ENCODE measurements at regions not wholly inside any gene's neighbourhood (a gene's known extent, or its start where the extent isn't known, plus 50 kb on each side); places are given as distances from the start of the nearest gene placed in this dataset.

- Histone ChIP-seq H4K20me1 (replicated peaks; ENCODE audit: control insufficient read depth, insufficient read depth, low read length) (no peaks in the 10 kb centered on the region), H3K36me3 (ENCODE audit: control insufficient read depth, insufficient read depth, low read length) (no peaks in the 10 kb centered on the region), H3K9ac (ENCODE audit: insufficient read depth in 1 of 2, low read depth in 2 of 2, low read length in 2 of 2) (no peak overlapping the region), H3K9me1 (ENCODE audit: control insufficient read depth, insufficient read depth, low read length) (no peaks in the 10 kb centered on the region), H3K4me2 (ENCODE audit: insufficient read depth, low read length) (no peak overlapping the region), H3K27me3 (ENCODE audit: control insufficient read depth in 2 of 2, insufficient read depth in 2 of 2, low read length in 2 of 2) (no peaks in the 10 kb centered on the region), H3K27ac (ENCODE audit: extremely low read depth, low read depth, low read length) (no peak overlapping the region), H3K9me3 (replicated peaks; ENCODE audit: control insufficient read depth, insufficient read depth, low read depth, low read length) (no peaks in the 10 kb centered on the region), H3K79me2 (ENCODE audit: control insufficient read depth, insufficient read depth, low read length) (no peaks in the 10 kb centered on the region), H3K4me1 (replicated peaks in 1 of 2; ENCODE audit: control insufficient read depth in 2 of 2, insufficient read depth in 2 of 2, low read length in 2 of 2) (no peaks in the 10 kb centered on the region), H3K4me3 (no peak overlapping the region), H2AFZ (ENCODE audit: low read depth, low read length) (no peak overlapping the region)
- no peak for FAIRE-seq
- TF ChIP-seq SMARCB1 (IDR thresholded peaks at IDR 0.05; ENCODE audit: insufficient read length, low read depth) (no peak), SNAPC5 (CRISPR knock-in tag; IDR thresholded peaks at IDR 0.05) (no peak)
- DNase-seq (ENCODE audit: extremely low read depth in 1 of 4, low spot score in 3 of 4): no peak
- 2% methylated on average over 2 of the region's 2 CpGs for WGBS (ENCODE audit: insufficient coverage, low coverage, missing lambda C conversion rate)
- POLR2A ChIA-PET: no interaction called here
- CTCF ChIA-PET (ENCODE audit: low intra/inter-chr PET ratio): no interaction called here
- in situ Hi-C loops (cut with MboI) (no loop called here), intact Hi-C loops (cut with micrococcal nuclease) (no loop called here)
- no TSS peak for BruUV-seq (replicated peaks)
- no peak for ATAC-seq
Observed at GRCh38 chr3:18724456-18724855, 299.3 kb upstream of the SATB1 start.

GRCh38 chr3:18723206-18723810 lies 298.2 kb upstream of the SATB1 start:
- FAIRE-seq: no peak
- ChIA-PET CTCF (ENCODE audit: low intra/inter-chr PET ratio) (no interaction called here), POLR2A (no interaction called here)
- Histone ChIP-seq H3K9me1 (ENCODE audit: control insufficient read depth, insufficient read depth, low read length) (no peaks in the 10 kb centered on the region), H3K4me2 (ENCODE audit: insufficient read depth, low read length) (no peak overlapping the region), H4K20me1 (replicated peaks; ENCODE audit: control insufficient read depth, insufficient read depth, low read length) (no peaks in the 10 kb centered on the region), H2AFZ (ENCODE audit: low read depth, low read length) (no peak overlapping the region), H3K9me3 (replicated peaks; ENCODE audit: control insufficient read depth, insufficient read depth, low read depth, low read length) (no peaks in the 10 kb centered on the region), H3K4me3 (no peak overlapping the region), H3K79me2 (ENCODE audit: control insufficient read depth, insufficient read depth, low read length) (no peaks in the 10 kb centered on the region), H3K36me3 (ENCODE audit: control insufficient read depth, insufficient read depth, low read length) (no peaks in the 10 kb centered on the region), H3K27ac (ENCODE audit: extremely low read depth, low read depth, low read length) (no peak overlapping the region), H3K9ac (ENCODE audit: insufficient read depth in 1 of 2, low read depth in 2 of 2, low read length in 2 of 2) (no peak overlapping the region), H3K4me1 (replicated peaks in 1 of 2; ENCODE audit: control insufficient read depth in 2 of 2, insufficient read depth in 2 of 2, low read length in 2 of 2) (no peaks in the 10 kb centered on the region), H3K27me3 (ENCODE audit: control insufficient read depth in 2 of 2, insufficient read depth in 2 of 2, low read length in 2 of 2) (no peaks in the 10 kb centered on the region)
- TF ChIP-seq CEBPG (CRISPR knock-in tag; IDR thresholded peaks at IDR 0.05): no peak
- 0 out of 4 replicates have a peak, but pooled peaks of 1 of the 2 experiments have one; percentile 4 for TF ChIP-seq CEBPG (tag; conservative IDR thresholded peaks at IDR 0.05 in 1 of 2, IDR thresholded peaks at IDR 0.05 in 1 of 2)
- TF ChIP-seq SMARCB1 (IDR thresholded peaks at IDR 0.05; ENCODE audit: insufficient read length, low read depth): no peak
- in situ Hi-C loops (cut with MboI): no loop called here
- no TSS peak for BruUV-seq (replicated peaks)
- intact Hi-C loops (cut with micrococcal nuclease): no loop called here
- no peak for DNase-seq (ENCODE audit: extremely low read depth in 1 of 4, low spot score in 3 of 4)
- WGBS (ENCODE audit: insufficient coverage, low coverage, missing lambda C conversion rate): 0% methylated on average over 1 of the region's 1 CpG
- no peak for ATAC-seq

Data from K562 (cell line).